GM12874 (cell line): ENCODE measurements at regions not wholly inside any gene's neighbourhood (a gene's known extent, or its start where the extent isn't known, plus 50 kb on each side); places are given as distances from the start of the nearest gene placed in this dataset.

Source experiments
- CTCF ChIP-seq: IDR thresholded peaks from 2 replicates; pipeline ENCODE4 v1.5.1; 2011; ENCODE audit warnings: low read depth, mild to moderate bottlenecking, control low read depth, low read length, moderate library complexity; ENCODE audit not compliant: insufficient read depth

- no peak for TF ChIP-seq CTCF
These were observed 429.8 kb upstream of the CCDC196 start for GRCh38 chr14:66056268-66056907.

- no peak for TF ChIP-seq CTCF
These were observed 429.1 kb upstream of the CCDC196 start for GRCh38 chr14:66056926-66057552.

GRCh38 chr14:66065188-66065587, 421.0 kb upstream of the CCDC196 start:
- no peak for TF ChIP-seq CTCF

- no peak for TF ChIP-seq CTCF
These were observed 419.0 kb upstream of the CCDC196 start for GRCh38 chr14:66066981-66067776.

GRCh38 chr14:66069036-66069435, 417.1 kb upstream of the CCDC196 start:
- no peak for TF ChIP-seq CTCF

GRCh38 chr14:66069830-66070541, 416.2 kb upstream of the CCDC196 start:
- no peak for TF ChIP-seq CTCF
